Urinary bladder (tissue), 3 donors: ENCODE measurements at regions not wholly inside any gene's neighbourhood (a gene's known extent, or its start where the extent isn't known, plus 50 kb on each side); places are given as distances from the start of the nearest gene placed in this dataset.

Experiments used
- DNase-seq: peaks from one replicate; pipeline ENCODE4 v3.0.0-alpha.2; 2015; ENCODE audit errors: extremely low spot score
- H3K27ac ChIP-seq: one replicate; pipeline ENCODE4 v1.5.1; 2013; ENCODE audit warnings: low read depth, mild to moderate bottlenecking, moderate library complexity
- H3K36me3 ChIP-seq: one replicate; pipeline ENCODE4 v1.6.1; 2013; ENCODE audit warnings: mild to moderate bottlenecking, moderate library complexity; ENCODE audit not compliant: insufficient read depth
- H3K4me1 ChIP-seq: one replicate; pipeline ENCODE4 v1.6.1; 2013; ENCODE audit warnings: mild to moderate bottlenecking, moderate library complexity; ENCODE audit not compliant: insufficient read depth
- H3K4me3 ChIP-seq: one replicate; pipeline ENCODE4 v1.5.1; 2013; ENCODE audit warnings: low read depth, low read length
- WGBS: extraction: QIAGEN DNeasy Blood & Tissue Kit; methylation state at CpG from one replicate; pipeline ENCODE4 v1.1.7; 2013; 5-methylcytosine and 5-hydroxymethylcytosine counted together
- donor health status: healthy with polysubstance abuse.
- donor health status: healthy.

- H3K36me3 ChIP-seq = no peaks in the 10 kb centered on the region
- WGBS = 71% methylated on average over 4 of the region's 4 CpGs
These were observed 176.4 kb downstream of the TTC32 start for GRCh38 chr2:19725392-19725791.

GRCh38 chr2:19723021-19723420 is 178.8 kb downstream of the TTC32 start:
- Histone ChIP-seq H3K27ac (no peak overlapping the region), H3K36me3 (no peaks in the 10 kb centered on the region), H3K4me1 (no peaks in the 10 kb centered on the region), H3K4me3 (no peak overlapping the region)
- DNase-seq = no peak
- 73% methylated on average over 7 of the region's 7 CpGs for WGBS

More at GRCh38 chr2:19725392-19725791, 176.4 kb downstream of the TTC32 start:
- no peak overlapping the region for H3K4me3 ChIP-seq
- H3K4me1 ChIP-seq = no peaks in the 10 kb centered on the region
- no peak overlapping the region for H3K27ac ChIP-seq
- DNase-seq = no peak

- Histone ChIP-seq H3K36me3 (no peaks in the 10 kb centered on the region), H3K4me3 (no peak overlapping the region), H3K4me1 (peaks cover 1% of the 10 kb centered on the region), H3K27ac (no peak overlapping the region)
- DNase-seq = no peak
- 42% methylated on average over 3 of the region's 3 CpGs for WGBS
These were observed 179.2 kb downstream of the TTC32 start for GRCh38 chr2:19722531-19722971.

- 95% methylated on average over 5 of the region's 5 CpGs for WGBS
- peaks cover 1% of the 10 kb centered on the region for H3K4me1 ChIP-seq
- no peaks in the 10 kb centered on the region for H3K36me3 ChIP-seq
- DNase-seq = no peak
- H3K27ac ChIP-seq = no peak overlapping the region
- no peak overlapping the region for H3K4me3 ChIP-seq
These were observed 181.5 kb downstream of the TTC32 start for GRCh38 chr2:19720306-19720705.

- Histone ChIP-seq H3K4me3 (no peak overlapping the region), H3K36me3 (no peaks in the 10 kb centered on the region), H3K4me1 (peaks cover 1% of the 10 kb centered on the region), H3K27ac (no peak overlapping the region)
- no peak for DNase-seq
- 93% methylated on average over 5 of the region's 5 CpGs for WGBS
These were observed 182.2 kb downstream of the TTC32 start for GRCh38 chr2:19719540-19719939.

GRCh38 chr2:19717446-19717845 is 184.3 kb downstream of the TTC32 start:
- Histone ChIP-seq H3K27ac (no peak overlapping the region), H3K36me3 (no peaks in the 10 kb centered on the region), H3K4me1 (peaks cover 1% of the 10 kb centered on the region), H3K4me3 (no peak overlapping the region)
- DNase-seq = no peak
- WGBS = 63% methylated on average over 2 of the region's 2 CpGs

GRCh38 chr2:19714926-19715325 is 186.9 kb downstream of the TTC32 start:
- H3K36me3 ChIP-seq = no peaks in the 10 kb centered on the region
- no peak overlapping the region for H3K4me3 ChIP-seq
- no peak for DNase-seq
- peaks cover 1% of the 10 kb centered on the region for H3K4me1 ChIP-seq
- no peak overlapping the region for H3K27ac ChIP-seq
- WGBS = 86% methylated on average over 4 of the region's 4 CpGs

GRCh38 chr2:19712850-19713249 is 188.9 kb downstream of the TTC32 start:
- Histone ChIP-seq H3K27ac (no peak overlapping the region), H3K4me1 (peaks cover 1% of the 10 kb centered on the region), H3K4me3 (no peak overlapping the region), H3K36me3 (no peaks in the 10 kb centered on the region)
- WGBS = 96% methylated on average over 4 of the region's 4 CpGs
- no peak for DNase-seq

GRCh38 chr2:19711470-19712372 is 190.1 kb downstream of the TTC32 start:
- Histone ChIP-seq H3K27ac (no peak overlapping the region), H3K4me1 (no peaks in the 10 kb centered on the region), H3K36me3 (no peaks in the 10 kb centered on the region), H3K4me3 (no peak overlapping the region)
- DNase-seq = peak; percentile 62
- WGBS = 44% methylated on average over 5 of the region's 5 CpGs

- H3K27ac ChIP-seq = no peak overlapping the region
- WGBS = 86% methylated on average over 2 of the region's 2 CpGs
- H3K4me3 ChIP-seq = no peak overlapping the region
- DNase-seq = no peak
- no peaks in the 10 kb centered on the region for H3K4me1 ChIP-seq
- H3K36me3 ChIP-seq = no peaks in the 10 kb centered on the region
These were observed 191.6 kb downstream of the TTC32 start for GRCh38 chr2:19710230-19710629.

GRCh38 chr2:19709553-19709952 is 192.2 kb downstream of the TTC32 start:
- H3K27ac ChIP-seq = no peak overlapping the region
- H3K4me3 ChIP-seq = no peak overlapping the region
- 69% methylated on average over 2 of the region's 2 CpGs for WGBS
- H3K36me3 ChIP-seq = no peaks in the 10 kb centered on the region
- H3K4me1 ChIP-seq = no peaks in the 10 kb centered on the region
- no peak for DNase-seq

GRCh38 chr2:19708776-19709175 is 193.0 kb downstream of the TTC32 start:
- no peak for DNase-seq
- Histone ChIP-seq H3K36me3 (no peaks in the 10 kb centered on the region), H3K4me3 (no peak overlapping the region), H3K27ac (no peak overlapping the region), H3K4me1 (no peaks in the 10 kb centered on the region)
- WGBS = 70% methylated on average over 2 of the region's 2 CpGs

GRCh38 chr2:19706332-19706731 is 195.5 kb downstream of the TTC32 start:
- no peak overlapping the region for H3K4me3 ChIP-seq
- no peak for DNase-seq
- no peaks in the 10 kb centered on the region for H3K4me1 ChIP-seq
- no peaks in the 10 kb centered on the region for H3K36me3 ChIP-seq
- H3K27ac ChIP-seq = no peak overlapping the region

- no peaks in the 10 kb centered on the region for H3K36me3 ChIP-seq
- WGBS = 83% methylated on average over 4 of the region's 4 CpGs
These were observed 199.5 kb downstream of the TTC32 start for GRCh38 chr2:19702267-19702666.

More at GRCh38 chr2:19702267-19702666, 199.5 kb downstream of the TTC32 start:
- no peak overlapping the region for H3K27ac ChIP-seq
- no peaks in the 10 kb centered on the region for H3K4me1 ChIP-seq
- no peak overlapping the region for H3K4me3 ChIP-seq
- DNase-seq = no peak
